ENCODE measurements at regions not wholly inside any gene's neighbourhood (a gene's known extent, or its start where the extent isn't known, plus 50 kb on each side); places are given as distances from the start of the nearest gene placed in this dataset.

DNA sequence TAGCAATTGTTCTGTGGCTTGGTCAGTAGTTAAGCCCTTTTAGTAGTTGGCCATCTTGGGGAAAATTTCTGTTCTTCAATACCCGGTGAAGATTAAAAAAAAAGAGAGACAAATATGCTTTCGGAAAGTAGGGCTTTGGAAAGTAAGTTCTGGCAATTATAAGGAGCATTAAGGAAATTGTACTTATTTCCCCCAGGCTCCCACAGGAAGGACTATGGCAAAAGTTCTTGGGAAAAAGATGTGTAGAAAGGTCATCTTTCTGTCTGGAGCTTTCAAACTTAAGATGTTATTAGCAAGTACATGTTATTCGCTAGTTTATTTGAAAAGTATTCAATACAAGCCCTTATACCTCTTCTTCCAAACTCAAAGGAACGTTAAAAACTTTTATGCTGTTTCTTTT is 144.5 kb downstream of the MTX2 start:
- TF ChIP-seq, protein P1, sequence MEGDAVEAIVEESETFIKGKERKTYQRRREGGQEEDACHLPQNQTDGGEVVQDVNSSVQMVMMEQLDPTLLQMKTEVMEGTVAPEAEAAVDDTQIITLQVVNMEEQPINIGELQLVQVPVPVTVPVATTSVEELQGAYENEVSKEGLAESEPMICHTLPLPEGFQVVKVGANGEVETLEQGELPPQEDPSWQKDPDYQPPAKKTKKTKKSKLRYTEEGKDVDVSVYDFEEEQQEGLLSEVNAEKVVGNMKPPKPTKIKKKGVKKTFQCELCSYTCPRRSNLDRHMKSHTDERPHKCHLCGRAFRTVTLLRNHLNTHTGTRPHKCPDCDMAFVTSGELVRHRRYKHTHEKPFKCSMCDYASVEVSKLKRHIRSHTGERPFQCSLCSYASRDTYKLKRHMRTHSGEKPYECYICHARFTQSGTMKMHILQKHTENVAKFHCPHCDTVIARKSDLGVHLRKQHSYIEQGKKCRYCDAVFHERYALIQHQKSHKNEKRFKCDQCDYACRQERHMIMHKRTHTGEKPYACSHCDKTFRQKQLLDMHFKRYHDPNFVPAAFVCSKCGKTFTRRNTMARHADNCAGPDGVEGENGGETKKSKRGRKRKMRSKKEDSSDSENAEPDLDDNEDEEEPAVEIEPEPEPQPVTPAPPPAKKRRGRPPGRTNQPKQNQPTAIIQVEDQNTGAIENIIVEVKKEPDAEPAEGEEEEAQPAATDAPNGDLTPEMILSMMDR (conservative IDR thresholded peaks at IDR 0.05; ENCODE audit: low read depth) = no peak
- ChIA-PET POLR2A (ENCODE audit: low non-redundant PET) (no interaction called here), CTCF (interaction anchor here (0.6 kb wide), 1 partner anchor 36 kb away, joined by 3 read pairs; no protein-coding TSS in a partner anchor)
- no peak overlapping the region for H3K27ac ChIP-seq
- DNase-seq (ENCODE audit: low spot score) = no peak

DNA sequence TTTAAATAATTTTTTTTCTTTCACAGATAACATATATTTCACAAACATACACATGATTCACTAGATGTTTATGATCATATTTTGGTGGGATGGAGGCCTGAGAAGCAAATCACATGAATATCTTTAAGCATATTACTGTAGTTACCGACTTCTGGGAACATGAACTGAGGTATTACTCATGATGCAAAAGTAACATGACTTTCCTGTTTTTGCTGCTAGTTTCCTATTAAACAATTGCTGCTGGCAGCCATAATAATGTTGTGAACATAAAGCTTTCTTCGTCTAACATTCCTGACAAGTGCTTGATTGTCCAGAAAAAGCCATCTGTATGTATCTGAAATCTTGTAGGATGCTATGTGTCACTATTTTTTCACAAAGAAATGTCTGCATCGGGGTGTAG is 145.4 kb downstream of the MTX2 start:
- POLR2A ChIA-PET (ENCODE audit: low non-redundant PET) = no interaction called here
- TF ChIP-seq, protein P1 (conservative IDR thresholded peaks at IDR 0.05; ENCODE audit: low read depth) = no peak
- no peak overlapping the region for H3K27ac ChIP-seq
- no peak for DNase-seq (ENCODE audit: low spot score)
- CTCF ChIA-PET = no interaction called here

DNA sequence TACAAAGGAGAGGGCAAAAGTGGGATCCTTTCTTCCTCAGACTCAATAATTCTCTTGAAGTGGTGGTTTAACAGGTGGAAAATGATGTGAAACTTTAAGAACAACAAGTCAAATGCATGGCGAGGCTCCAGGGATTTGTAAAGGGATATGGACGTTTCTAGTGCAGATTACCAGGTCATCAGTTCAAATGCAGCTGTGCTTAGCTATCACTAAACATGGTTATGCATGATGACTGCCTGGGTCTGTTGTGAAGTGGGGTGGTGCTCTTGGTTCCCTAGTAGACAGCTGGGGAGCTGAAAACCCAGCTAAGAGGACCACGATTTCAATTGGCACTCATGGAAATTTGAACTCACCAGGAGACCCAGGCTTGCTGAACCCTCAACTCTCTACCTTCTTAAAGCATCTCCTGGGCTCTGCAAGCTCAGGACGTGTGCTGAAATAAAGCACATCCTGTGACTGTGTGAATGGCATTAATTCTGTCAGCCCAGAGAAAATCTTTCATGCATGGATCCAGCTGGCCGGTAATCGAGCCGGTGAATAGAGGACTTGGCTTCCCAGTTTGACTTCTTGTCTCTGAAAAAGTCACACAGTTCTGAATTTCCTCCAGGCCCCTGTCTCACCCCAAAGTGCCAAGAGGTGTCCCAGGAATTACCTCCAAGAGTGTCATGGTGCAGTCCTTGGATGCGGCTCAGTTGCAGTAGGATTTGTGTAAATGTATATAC is 146.1 kb downstream of the MTX2 start:
- no peak overlapping the region for H3K27ac ChIP-seq
- ChIA-PET CTCF (interaction anchor here (0.6 kb wide), 1 partner anchor 145 kb away, joined by 3 read pairs; no protein-coding TSS in a partner anchor), POLR2A (ENCODE audit: low non-redundant PET) (no interaction called here)
- TF ChIP-seq, protein P1 (conservative IDR thresholded peaks at IDR 0.05; ENCODE audit: low read depth) = no peak
- no peak for DNase-seq (ENCODE audit: low spot score)

DNA sequence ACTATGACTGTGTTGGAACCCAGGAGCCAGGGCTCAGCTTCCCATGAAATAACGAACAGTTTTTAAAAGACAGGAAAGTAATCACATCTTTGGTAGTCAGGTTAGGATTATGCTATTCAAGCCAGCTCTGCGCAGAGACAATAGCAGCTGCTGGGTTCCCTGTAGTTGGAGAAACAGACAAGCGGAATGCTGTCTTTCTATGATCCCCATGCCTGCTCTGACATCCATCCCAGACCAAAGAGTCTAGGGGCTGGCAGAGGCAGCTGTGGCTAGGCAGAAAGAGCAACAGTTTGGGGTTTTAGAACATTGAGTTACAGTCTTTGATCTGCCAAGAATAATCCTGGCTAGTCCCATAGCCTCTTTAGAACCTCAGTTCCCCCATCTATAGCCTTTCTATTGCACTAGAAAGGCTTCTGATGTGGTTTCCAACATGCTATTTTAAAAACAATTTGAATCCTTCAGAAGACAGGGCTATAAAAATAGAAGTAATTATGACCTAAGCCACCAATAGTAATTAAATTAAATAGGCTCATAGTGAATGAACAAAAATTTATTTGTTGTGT is 146.8 kb downstream of the MTX2 start:
- no peak for DNase-seq (ENCODE audit: low spot score)
- TF ChIP-seq, protein P1 (conservative IDR thresholded peaks at IDR 0.05; ENCODE audit: low read depth) = no peak
- ChIA-PET POLR2A (ENCODE audit: low non-redundant PET) (no interaction called here), CTCF (interaction anchor here (0.6 kb wide), 1 partner anchor 144 kb away, joined by 3 read pairs; no protein-coding TSS in a partner anchor)
- no peak overlapping the region for H3K27ac ChIP-seq

DNA sequence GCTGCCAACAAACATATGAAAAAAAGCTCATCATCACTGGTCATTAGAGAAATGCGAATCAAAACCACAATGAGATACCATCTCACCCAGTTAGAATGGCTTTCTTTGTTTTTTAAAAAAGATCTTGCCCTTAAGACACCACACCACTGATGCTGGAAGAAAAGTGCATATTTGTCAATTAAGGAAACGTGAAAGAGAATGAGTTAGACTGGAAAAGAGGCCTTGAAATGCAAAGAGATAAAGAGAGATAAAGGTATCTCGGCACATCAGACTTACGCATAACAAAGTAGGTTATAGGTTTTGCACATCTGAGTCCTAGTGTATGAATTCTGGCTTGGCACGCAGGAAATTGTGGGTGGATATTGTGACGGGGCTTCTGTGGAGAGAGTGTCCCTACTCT is 149.5 kb downstream of the MTX2 start:
- H3K27ac ChIP-seq = no peak overlapping the region

DNA sequence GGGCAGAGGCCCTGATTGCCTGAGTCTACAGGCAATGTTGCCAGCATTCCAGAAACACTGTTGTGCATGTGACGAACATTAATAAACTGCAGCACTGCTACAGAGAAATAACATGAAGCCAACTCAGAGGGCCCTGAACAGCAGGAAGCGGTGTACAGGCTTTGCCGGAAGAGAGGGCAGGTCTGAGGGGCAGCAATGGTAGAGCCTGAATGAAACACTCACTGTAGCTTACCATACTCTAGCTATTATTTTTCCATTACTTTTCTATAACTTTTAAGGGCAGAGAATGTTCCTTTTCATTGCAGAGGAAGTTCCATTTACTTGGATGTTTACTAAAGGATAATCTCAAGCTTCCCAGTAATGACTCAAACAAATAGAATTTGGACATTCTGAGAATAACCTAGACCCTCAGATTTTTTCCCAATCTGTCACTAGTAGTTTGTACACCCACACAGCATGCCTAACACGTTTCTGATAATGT is 150.4 kb downstream of the MTX2 start:
- DNase-seq (ENCODE audit: low spot score) = peak; percentile 8
- TF ChIP-seq, protein P1 (conservative IDR thresholded peaks at IDR 0.05; ENCODE audit: low read depth) = no peak
- CTCF ChIA-PET = interaction anchor here (0.5 to 0.7 kb wide), 2 partner anchors 27 to 222 kb away, joined by 3 read pairs; no protein-coding TSS in a partner anchor
- H3K27ac ChIP-seq = no peak overlapping the region
- POLR2A ChIA-PET (ENCODE audit: low non-redundant PET) = no interaction called here

More for the DNA sequence above, 149.5 kb downstream of the MTX2 start:
- TF ChIP-seq, protein P1 (conservative IDR thresholded peaks at IDR 0.05; ENCODE audit: low read depth) = no peak
- ChIA-PET POLR2A (ENCODE audit: low non-redundant PET) (no interaction called here), CTCF (no interaction called here)
- no peak for DNase-seq (ENCODE audit: low spot score)

All from RWPE1 (cell line).